ENCODE measurements at regions not wholly inside any gene's neighbourhood (a gene's known extent, or its start where the extent isn't known, plus 50 kb on each side); places are given as distances from the start of the nearest gene placed in this dataset.

GRCh38 chr1:219373616-219373935, 199.9 kb downstream of the LYPLAL1 start:
- H3K36me3 ChIP-seq (ENCODE audit: insufficient read depth, low read length): no peaks in the 10 kb centered on the region
- DNase-seq: no peak
- ChIA-PET CTCF (ENCODE audit: partially characterized antibody) (interaction anchor here (0.8 kb wide), 1 partner anchor 52 kb away, joined by 3 read pairs; no protein-coding TSS in a partner anchor), POLR2A (ENCODE audit: partially characterized antibody) (no interaction called here)
- intact Hi-C loops (cut with micrococcal nuclease): no loop called here
- H3K4me1 ChIP-seq (ENCODE audit: insufficient read depth, low read length): no peaks in the 10 kb centered on the region
- Mint-ChIP-seq H3K4me1 (no peaks in the 10 kb centered on the region), H3K4me3 (no peak overlapping the region), H3K36me3 (no peaks in the 10 kb centered on the region), H3K27me3 (no peaks in the 10 kb centered on the region), H3K27ac (no peak overlapping the region), H3K9me3 (peaks cover 0 to 5% (median 0%) of the 10 kb centered on the region in 8 donors)
- no peaks in the 10 kb centered on the region for H3K9me3 ChIP-seq (ENCODE audit: control insufficient read depth in 1 of 2, low read length in 2 of 2)
- no peak overlapping the region for H3K27ac ChIP-seq (ENCODE audit: low read depth, low read length)
- H3K27me3 ChIP-seq (ENCODE audit: insufficient read depth, low read length): no peaks in the 10 kb centered on the region
- H3K4me3 ChIP-seq (ENCODE audit: low read length in 2 of 2): no peak overlapping the region

GRCh38 chr1:219372916-219373615, 199.4 kb downstream of the LYPLAL1 start:
- H3K36me3 ChIP-seq (ENCODE audit: insufficient read depth, low read length): no peaks in the 10 kb centered on the region
- DNase-seq: no peak
- Mint-ChIP-seq H3K36me3 (no peaks in the 10 kb centered on the region), H3K27ac (no peak overlapping the region), H3K9me3 (peaks cover 0 to 5% (median 0%) of the 10 kb centered on the region in 8 donors), H3K4me1 (no peaks in the 10 kb centered on the region), H3K27me3 (no peaks in the 10 kb centered on the region), H3K4me3 (no peak overlapping the region)
- no peaks in the 10 kb centered on the region for H3K27me3 ChIP-seq (ENCODE audit: insufficient read depth, low read length)
- ChIA-PET CTCF (ENCODE audit: partially characterized antibody) (no interaction called here), POLR2A (ENCODE audit: partially characterized antibody) (no interaction called here)
- intact Hi-C loops (cut with micrococcal nuclease): no loop called here
- H3K4me3 ChIP-seq (ENCODE audit: low read length in 2 of 2): no peak overlapping the region
- no peaks in the 10 kb centered on the region for H3K9me3 ChIP-seq (ENCODE audit: control insufficient read depth in 1 of 2, low read length in 2 of 2)
- H3K27ac ChIP-seq (ENCODE audit: low read depth, low read length): no peak overlapping the region
- no peaks in the 10 kb centered on the region for H3K4me1 ChIP-seq (ENCODE audit: insufficient read depth, low read length)

- no peak overlapping the region for H3K27ac Mint-ChIP-seq
- no peaks in the 10 kb centered on the region for H3K4me1 Mint-ChIP-seq
- peaks cover 0 to 5% (median 0%) of the 10 kb centered on the region in 8 donors for H3K9me3 Mint-ChIP-seq
- ChIA-PET CTCF (ENCODE audit: partially characterized antibody) (no interaction called here), POLR2A (ENCODE audit: partially characterized antibody) (no interaction called here)
- no peak overlapping the region for H3K4me3 Mint-ChIP-seq
- H3K27me3 Mint-ChIP-seq: no peaks in the 10 kb centered on the region
- intact Hi-C loops (cut with micrococcal nuclease): no loop called here
- Histone ChIP-seq H3K9me3 (ENCODE audit: control insufficient read depth in 1 of 2, low read length in 2 of 2) (no peaks in the 10 kb centered on the region), H3K27ac (ENCODE audit: low read depth, low read length) (no peak overlapping the region), H3K36me3 (ENCODE audit: insufficient read depth, low read length) (no peaks in the 10 kb centered on the region), H3K4me1 (ENCODE audit: insufficient read depth, low read length) (no peaks in the 10 kb centered on the region), H3K27me3 (ENCODE audit: insufficient read depth, low read length) (no peaks in the 10 kb centered on the region), H3K4me3 (ENCODE audit: low read length in 2 of 2) (no peak overlapping the region)
- DNase-seq: no peak
- no peaks in the 10 kb centered on the region for H3K36me3 Mint-ChIP-seq
Observed at GRCh38 chr1:219371471-219371870, 197.8 kb downstream of the LYPLAL1 start.

GRCh38 chr1:219367496-219367895, 193.8 kb downstream of the LYPLAL1 start:
- POLR2A ChIA-PET (ENCODE audit: partially characterized antibody): no interaction called here
- Mint-ChIP-seq H3K4me3 (no peak overlapping the region), H3K9me3 (peaks cover 0 to 2% (median 0%) of the 10 kb centered on the region in 8 donors)

GRCh38 chr1:219365451-219365850, 191.8 kb downstream of the LYPLAL1 start:
- POLR2A ChIA-PET (ENCODE audit: partially characterized antibody): no interaction called here
- CTCF ChIA-PET (ENCODE audit: partially characterized antibody): no interaction called here
- no peak overlapping the region for H3K4me3 Mint-ChIP-seq
- Histone ChIP-seq H3K27me3 (ENCODE audit: insufficient read depth, low read length) (no peaks in the 10 kb centered on the region), H3K9me3 (ENCODE audit: control insufficient read depth in 1 of 2, low read length in 2 of 2) (no peaks in the 10 kb centered on the region), H3K4me1 (ENCODE audit: insufficient read depth, low read length) (no peaks in the 10 kb centered on the region), H3K4me3 (ENCODE audit: low read length in 2 of 2) (no peak overlapping the region), H3K27ac (ENCODE audit: low read depth, low read length) (no peak overlapping the region), H3K36me3 (ENCODE audit: insufficient read depth, low read length) (no peaks in the 10 kb centered on the region)
- no peaks in the 10 kb centered on the region for H3K36me3 Mint-ChIP-seq
- peaks cover 0 to 2% (median 0%) of the 10 kb centered on the region in 8 donors for H3K9me3 Mint-ChIP-seq
- DNase-seq: no peak
- intact Hi-C loops (cut with micrococcal nuclease): no loop called here
- no peaks in the 10 kb centered on the region for H3K4me1 Mint-ChIP-seq
- no peaks in the 10 kb centered on the region for H3K27me3 Mint-ChIP-seq
- H3K27ac Mint-ChIP-seq: no peak overlapping the region

More at GRCh38 chr1:219367496-219367895, 193.8 kb downstream of the LYPLAL1 start:
- no peaks in the 10 kb centered on the region for H3K27me3 ChIP-seq (ENCODE audit: insufficient read depth, low read length)
- Mint-ChIP-seq H3K27ac (no peak overlapping the region), H3K27me3 (no peaks in the 10 kb centered on the region), H3K36me3 (no peaks in the 10 kb centered on the region), H3K4me1 (no peaks in the 10 kb centered on the region)
- intact Hi-C loops (cut with micrococcal nuclease): no loop called here
- no peaks in the 10 kb centered on the region for H3K9me3 ChIP-seq (ENCODE audit: control insufficient read depth in 1 of 2, low read length in 2 of 2)
- no peak overlapping the region for H3K4me3 ChIP-seq (ENCODE audit: low read length in 2 of 2)
- no peak for DNase-seq
- H3K27ac ChIP-seq (ENCODE audit: low read depth, low read length): no peak overlapping the region
- CTCF ChIA-PET (ENCODE audit: partially characterized antibody): no interaction called here
- no peaks in the 10 kb centered on the region for H3K4me1 ChIP-seq (ENCODE audit: insufficient read depth, low read length)
- no peaks in the 10 kb centered on the region for H3K36me3 ChIP-seq (ENCODE audit: insufficient read depth, low read length)

- H3K9me3 Mint-ChIP-seq: peaks cover 0 to 2% (median 0%) of the 10 kb centered on the region in 8 donors
- no peak for DNase-seq
- no peaks in the 10 kb centered on the region for H3K27me3 ChIP-seq (ENCODE audit: insufficient read depth, low read length)
- H3K4me1 ChIP-seq (ENCODE audit: insufficient read depth, low read length): no peaks in the 10 kb centered on the region
- H3K27ac ChIP-seq (ENCODE audit: low read depth, low read length): no peak overlapping the region
- H3K4me1 Mint-ChIP-seq: no peaks in the 10 kb centered on the region
- H3K36me3 ChIP-seq (ENCODE audit: insufficient read depth, low read length): no peaks in the 10 kb centered on the region
- POLR2A ChIA-PET (ENCODE audit: partially characterized antibody): no interaction called here
- CTCF ChIA-PET (ENCODE audit: partially characterized antibody): no interaction called here
- no peak overlapping the region for H3K4me3 ChIP-seq (ENCODE audit: low read length in 2 of 2)
- H3K9me3 ChIP-seq (ENCODE audit: control insufficient read depth in 1 of 2, low read length in 2 of 2): no peaks in the 10 kb centered on the region
- no peaks in the 10 kb centered on the region for H3K36me3 Mint-ChIP-seq
- no peak overlapping the region for H3K4me3 Mint-ChIP-seq
- intact Hi-C loops (cut with micrococcal nuclease): no loop called here
- H3K27me3 Mint-ChIP-seq: no peaks in the 10 kb centered on the region
- H3K27ac Mint-ChIP-seq: no peak overlapping the region
Observed at GRCh38 chr1:219362702-219363101, 189.0 kb downstream of the LYPLAL1 start.

- no peak overlapping the region for H3K27ac ChIP-seq (ENCODE audit: low read depth, low read length)
- no peak overlapping the region for H3K4me3 Mint-ChIP-seq
- H3K36me3 ChIP-seq (ENCODE audit: insufficient read depth, low read length): no peaks in the 10 kb centered on the region
- ChIA-PET CTCF (ENCODE audit: partially characterized antibody) (no interaction called here), POLR2A (ENCODE audit: partially characterized antibody) (no interaction called here)
- no peak for DNase-seq
- no peaks in the 10 kb centered on the region for H3K27me3 ChIP-seq (ENCODE audit: insufficient read depth, low read length)
- no peaks in the 10 kb centered on the region for H3K4me1 Mint-ChIP-seq
- intact Hi-C loops (cut with micrococcal nuclease): no loop called here
- H3K9me3 ChIP-seq (ENCODE audit: control insufficient read depth in 1 of 2, low read length in 2 of 2): no peaks in the 10 kb centered on the region
- H3K4me3 ChIP-seq (ENCODE audit: low read length in 2 of 2): no peak overlapping the region
- H3K9me3 Mint-ChIP-seq: peaks cover 0 to 2% (median 0%) of the 10 kb centered on the region in 8 donors
- no peaks in the 10 kb centered on the region for H3K27me3 Mint-ChIP-seq
- H3K36me3 Mint-ChIP-seq: no peaks in the 10 kb centered on the region
- no peaks in the 10 kb centered on the region for H3K4me1 ChIP-seq (ENCODE audit: insufficient read depth, low read length)
- no peak overlapping the region for H3K27ac Mint-ChIP-seq
Observed at GRCh38 chr1:219359126-219359525, 185.4 kb downstream of the LYPLAL1 start.

- H3K36me3 Mint-ChIP-seq: no peaks in the 10 kb centered on the region
- H3K4me3 Mint-ChIP-seq: no peak overlapping the region
- intact Hi-C loops (cut with micrococcal nuclease): no loop called here
- Histone ChIP-seq H3K27me3 (ENCODE audit: insufficient read depth, low read length) (no peaks in the 10 kb centered on the region), H3K4me3 (ENCODE audit: low read length in 2 of 2) (no peak overlapping the region), H3K4me1 (ENCODE audit: insufficient read depth, low read length) (no peaks in the 10 kb centered on the region), H3K36me3 (ENCODE audit: insufficient read depth, low read length) (no peaks in the 10 kb centered on the region), H3K27ac (ENCODE audit: low read depth, low read length) (no peak overlapping the region), H3K9me3 (ENCODE audit: control insufficient read depth in 1 of 2, low read length in 2 of 2) (no peaks in the 10 kb centered on the region)
- H3K27ac Mint-ChIP-seq: no peak overlapping the region
- no peak for DNase-seq
- ChIA-PET CTCF (ENCODE audit: partially characterized antibody) (no interaction called here), POLR2A (ENCODE audit: partially characterized antibody) (no interaction called here)
- no peaks in the 10 kb centered on the region for H3K27me3 Mint-ChIP-seq
- peaks cover 0 to 3% (median 0%) of the 10 kb centered on the region in 8 donors for H3K9me3 Mint-ChIP-seq
- no peaks in the 10 kb centered on the region for H3K4me1 Mint-ChIP-seq
Observed at GRCh38 chr1:219358080-219358479, 184.4 kb downstream of the LYPLAL1 start.
